Inflammatory macrophage treated with lipopolysaccharide for 1 hour (primary cell): ENCODE measurements at regions not wholly inside any gene's neighbourhood (a gene's known extent, or its start where the extent isn't known, plus 50 kb on each side); places are given as distances from the start of the nearest gene placed in this dataset.
A peak's percentile ranks its signal among the peaks of the same experiment; 100 is the strongest.
"Not testable (repeated sequence)": the region's sequence is repeated elsewhere in the genome, so short reads cannot be mapped to it uniquely, and the experiment has no call there.

Source experiments
- DNase-seq, 2 donors: peaks; one replicate each; pipeline ENCODE4 v3.0.0-alpha.2; 2020 to 2022

DNA sequence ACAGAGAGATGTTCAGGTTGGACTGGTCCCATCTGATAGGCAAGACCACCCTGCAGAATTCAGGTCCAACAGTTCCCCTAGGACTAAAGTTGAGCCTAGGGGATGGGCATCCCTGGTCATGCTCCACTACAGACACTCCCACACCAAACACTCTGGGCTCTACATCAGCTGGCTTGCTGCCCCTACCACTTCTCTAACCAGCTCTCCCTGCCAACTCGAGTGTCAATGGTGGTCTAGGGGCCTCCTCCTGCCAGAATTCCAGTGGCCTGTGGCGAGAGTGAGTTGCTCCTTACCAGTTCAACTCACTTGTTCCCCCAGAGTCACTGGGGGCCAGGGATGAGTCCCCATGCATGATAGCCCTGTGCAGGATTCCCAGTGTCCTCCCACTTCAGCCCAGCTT lies 316.2 kb upstream of the PPP2R3A start:
- DNase-seq = no peak

- no peak for DNase-seq
Observed at GRCh38 chr3:135650309-135650708, 315.2 kb upstream of the PPP2R3A start.

- DNase-seq = no peak
Observed at GRCh38 chr3:135652388-135652787, 313.1 kb upstream of the PPP2R3A start.

GRCh38 chr3:135655328-135655727 lies 310.2 kb upstream of the PPP2R3A start:
- no peak for DNase-seq

- not testable (repeated sequence) for DNase-seq
Observed at GRCh38 chr3:135658451-135658850, 307.1 kb upstream of the PPP2R3A start.

- no peak for DNase-seq
Observed at GRCh38 chr3:135667061-135667460, 298.5 kb upstream of the PPP2R3A start.

DNA sequence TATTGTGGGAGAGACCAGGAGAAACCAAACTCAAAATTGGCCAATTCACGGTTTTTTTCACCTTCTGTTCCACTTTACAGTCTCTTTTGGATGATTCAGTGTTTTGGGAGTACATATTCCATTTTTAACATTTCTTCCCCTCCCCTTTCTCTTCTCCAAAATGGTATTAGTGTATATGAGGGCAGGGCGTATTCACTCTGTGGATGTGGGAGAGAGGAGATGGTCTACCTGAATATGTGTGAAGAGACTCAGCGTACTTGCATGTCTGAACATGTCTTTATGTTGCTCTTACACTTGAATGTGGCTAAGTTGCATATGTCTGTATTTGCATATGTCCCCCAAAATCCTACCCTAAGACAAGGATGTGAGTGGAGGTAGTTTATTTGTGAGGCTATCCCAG lies 291.0 kb upstream of the PPP2R3A start:
- no peak for DNase-seq

- no peak for DNase-seq
Observed at GRCh38 chr3:135678386-135678785, 287.1 kb upstream of the PPP2R3A start.

GRCh38 chr3:135688003-135688402 lies 277.5 kb upstream of the PPP2R3A start:
- DNase-seq = no peak

DNA sequence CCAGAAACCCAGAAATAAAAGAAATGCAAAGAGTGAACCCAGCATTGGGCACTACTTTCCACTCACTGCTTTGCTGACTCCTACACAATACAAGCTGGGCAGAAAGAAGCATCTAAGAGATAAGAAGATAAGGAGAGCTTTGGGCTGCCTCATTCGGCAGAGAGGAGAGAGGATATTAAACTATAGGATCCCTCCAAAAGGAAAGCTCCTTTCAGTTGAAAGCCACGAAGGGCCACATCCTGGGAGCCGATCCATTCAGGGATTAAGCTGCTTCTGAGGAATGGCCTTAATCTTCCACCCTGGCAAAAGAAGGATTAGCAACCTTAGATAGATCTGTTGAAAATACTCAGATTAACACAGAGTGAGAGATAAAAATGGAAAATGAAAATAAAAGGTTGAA lies 274.9 kb upstream of the PPP2R3A start:
- no peak for DNase-seq

DNA sequence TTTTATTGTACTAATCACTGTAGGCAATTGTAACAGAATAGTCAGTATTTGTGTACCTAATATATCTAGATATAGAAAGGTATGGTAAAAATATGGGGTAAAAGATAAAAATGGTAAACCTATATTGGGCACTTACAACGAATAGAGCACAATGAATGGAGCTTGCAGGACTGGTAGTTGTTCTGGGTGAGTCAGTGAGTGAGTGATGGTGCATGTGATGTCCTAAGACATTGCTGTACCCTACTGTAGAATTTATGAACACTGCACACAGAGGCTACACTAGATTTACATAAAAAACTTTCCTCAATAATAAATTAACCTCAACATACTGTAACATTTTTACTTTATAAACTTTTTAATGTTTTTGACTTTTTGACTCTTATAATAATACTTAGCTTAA lies 274.3 kb upstream of the PPP2R3A start:
- no peak for DNase-seq

GRCh38 chr3:135694142-135694541 lies 271.4 kb upstream of the PPP2R3A start:
- DNase-seq = no peak

DNA sequence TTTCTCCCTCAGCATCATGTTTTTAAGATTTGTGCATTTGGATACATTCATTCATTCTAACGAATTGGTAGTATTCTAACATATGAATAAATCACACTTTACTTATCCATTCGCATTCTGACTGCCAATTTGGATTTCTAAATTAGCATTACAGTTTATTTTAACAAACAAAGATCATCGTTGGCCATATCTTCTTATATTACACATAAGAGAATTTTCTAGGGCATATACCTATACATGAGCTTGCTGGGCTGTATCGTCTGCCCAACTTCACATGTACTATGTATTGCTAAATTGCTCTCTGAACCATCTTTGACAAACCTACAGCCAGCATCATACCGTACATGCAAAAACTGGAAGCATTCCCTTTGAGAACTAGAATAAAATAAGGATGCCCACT lies 265.8 kb upstream of the PPP2R3A start:
- DNase-seq = no peak

- no peak for DNase-seq
Observed at GRCh38 chr3:135706758-135707375, 258.7 kb upstream of the PPP2R3A start.

- DNase-seq = no peak
Observed at GRCh38 chr3:135719449-135719848, 246.1 kb upstream of the PPP2R3A start.

- DNase-seq = no peak
Observed at GRCh38 chr3:135728007-135728721, 237.4 kb upstream of the PPP2R3A start.

DNA sequence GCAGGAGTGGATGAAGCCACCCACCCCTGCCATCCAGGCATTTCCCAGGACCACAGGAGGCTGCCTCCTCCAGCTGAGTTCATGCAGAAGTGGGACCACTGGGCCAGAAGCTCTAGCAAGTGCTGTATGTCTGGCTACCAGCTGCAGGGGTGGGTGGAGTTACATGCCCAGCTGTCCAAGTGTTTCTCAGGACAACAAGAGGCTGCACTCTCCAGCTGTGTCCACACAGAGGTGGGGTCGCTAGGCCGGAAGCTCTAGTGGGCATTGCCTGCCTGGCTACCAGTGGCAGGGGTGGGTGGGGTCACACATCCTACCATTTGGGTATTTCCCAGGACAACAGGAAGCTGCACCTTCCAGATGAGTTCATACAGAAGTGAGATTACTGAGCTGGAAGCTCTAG lies 234.0 kb upstream of the PPP2R3A start:
- no peak for DNase-seq

GRCh38 chr3:135736740-135737139 lies 228.8 kb upstream of the PPP2R3A start:
- peak in 1 of 2 donors; percentile 26 for DNase-seq

- DNase-seq = no peak
Observed at GRCh38 chr3:135739779-135740178, 225.7 kb upstream of the PPP2R3A start.

DNA sequence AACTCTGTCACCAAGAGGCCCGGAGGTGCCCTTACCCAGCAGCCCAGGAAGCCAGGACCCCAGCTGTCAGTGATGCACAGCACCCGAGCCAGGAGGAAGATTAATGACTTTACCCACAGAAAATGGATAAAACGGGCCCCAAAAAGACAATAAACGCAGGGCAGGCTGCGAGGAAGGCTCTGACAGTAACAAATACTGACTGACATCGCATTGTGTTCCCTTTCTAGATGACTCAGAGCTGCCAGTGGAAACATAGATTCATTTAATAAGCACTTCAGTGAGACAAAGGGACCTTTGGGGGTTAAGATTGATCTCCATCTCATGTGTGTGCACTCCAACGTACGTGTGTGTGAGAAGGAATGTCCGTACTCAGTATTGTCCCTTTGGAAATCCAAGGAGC lies 225.3 kb upstream of the PPP2R3A start:
- no peak for DNase-seq

DNA sequence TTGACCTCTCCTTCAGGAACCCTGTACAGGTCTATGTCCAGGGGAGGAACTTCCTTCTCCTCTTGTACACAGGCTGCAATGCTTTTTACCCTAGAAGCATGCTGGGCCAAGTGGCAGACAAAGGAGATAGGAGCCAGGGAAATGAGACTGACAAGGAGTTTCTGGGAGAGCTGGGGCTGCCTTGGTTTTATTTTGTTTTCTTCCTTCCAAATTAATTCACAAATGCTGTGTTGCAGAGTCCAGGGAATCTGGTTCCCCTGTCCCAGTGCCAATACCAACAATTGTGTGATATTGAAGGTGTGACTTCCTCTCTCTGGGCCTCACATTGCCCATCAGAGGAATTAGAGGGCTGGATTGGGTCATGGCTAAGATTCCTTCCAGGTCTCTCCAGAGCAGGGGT lies 224.8 kb upstream of the PPP2R3A start:
- DNase-seq = no peak

DNA sequence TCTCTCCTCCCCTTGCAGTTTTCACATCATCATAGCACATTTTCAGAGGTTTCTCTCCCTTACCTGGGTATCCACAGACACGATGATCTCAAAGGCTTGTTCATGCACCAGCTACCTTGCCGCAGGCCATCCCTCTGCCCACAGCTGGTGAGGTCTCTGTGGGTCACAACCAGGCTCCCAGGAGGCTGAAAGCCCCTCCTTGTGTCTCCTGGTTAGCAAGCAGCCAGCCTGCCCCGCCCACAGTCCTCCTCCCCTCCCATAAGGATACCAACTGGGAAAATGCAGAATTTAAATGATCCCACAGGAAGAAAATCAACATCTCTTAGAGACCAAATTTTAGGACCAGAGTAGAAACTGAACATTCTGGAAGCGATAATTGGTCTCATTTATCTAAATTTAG lies 213.5 kb upstream of the PPP2R3A start:
- DNase-seq = no peak

DNA sequence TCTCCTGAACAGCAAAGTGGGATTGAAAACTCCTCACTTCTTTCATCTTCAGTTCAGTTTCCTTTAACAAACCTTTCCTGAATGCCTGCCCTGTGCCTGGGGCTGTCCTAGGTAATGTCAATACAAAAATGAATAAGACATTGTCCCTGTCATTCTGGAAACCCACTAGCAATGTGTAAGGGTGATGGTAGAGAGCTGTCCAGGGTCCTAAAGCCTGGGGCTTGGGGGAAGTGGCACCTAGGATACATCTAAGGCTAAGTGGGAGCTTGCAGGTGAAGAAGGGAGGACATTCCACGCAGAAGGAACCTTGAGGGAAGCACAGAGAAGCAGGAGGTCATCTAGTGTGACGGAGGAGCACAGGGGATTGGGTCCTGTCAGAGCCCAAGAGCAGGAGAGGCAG lies 212.7 kb upstream of the PPP2R3A start:
- DNase-seq = no peak

DNA sequence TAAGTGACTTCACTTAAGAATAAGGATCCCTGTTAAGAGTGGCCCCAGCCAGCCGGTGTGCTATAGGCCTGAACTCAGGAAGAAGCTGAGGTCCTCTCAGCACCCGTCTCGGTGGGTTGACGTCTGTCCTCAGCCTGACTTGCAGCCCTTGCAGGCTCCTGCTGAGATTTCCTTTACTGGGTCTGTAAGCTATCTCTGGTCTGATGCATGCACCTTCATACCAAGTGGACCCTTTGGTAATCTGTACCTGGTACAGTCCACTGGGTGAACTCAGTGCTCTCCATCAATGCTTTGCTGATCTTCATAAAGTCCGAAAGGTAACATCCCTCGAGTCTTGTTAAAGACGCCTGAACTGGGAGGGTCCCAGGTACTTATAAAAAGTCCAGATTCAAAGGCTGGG lies 212.0 kb upstream of the PPP2R3A start:
- DNase-seq = no peak
